IPS-18a (cell line): ENCODE measurements at regions not wholly inside any gene's neighbourhood (a gene's known extent, or its start where the extent isn't known, plus 50 kb on each side); places are given as distances from the start of the nearest gene placed in this dataset.

Experiments
- H3K27ac ChIP-seq: one replicate; pipeline ENCODE4 v1.5.1; 2013; ENCODE audit warnings: low read length
- H3K27me3 ChIP-seq: one replicate; pipeline ENCODE4 v1.6.1; 2013; ENCODE audit warnings: mild to moderate bottlenecking, low read length; ENCODE audit not compliant: control insufficient read depth, insufficient read depth
- H3K36me3 ChIP-seq: one replicate; pipeline ENCODE4 v1.6.1; 2013; ENCODE audit warnings: low read depth, low read length; ENCODE audit not compliant: control insufficient read depth
- H3K4me1 ChIP-seq: one replicate; pipeline ENCODE4 v1.6.1; 2013; ENCODE audit warnings: low read depth, low read length; ENCODE audit not compliant: control insufficient read depth
- H3K4me3 ChIP-seq: one replicate; pipeline ENCODE4 v1.5.1; 2013; ENCODE audit warnings: low read length
- H3K9ac ChIP-seq: one replicate; pipeline ENCODE4 v1.6.1; 2013; ENCODE audit warnings: mild to moderate bottlenecking, low read length, moderate library complexity
- H3K9me3 ChIP-seq: one replicate; pipeline ENCODE4 v1.6.1; 2013; ENCODE audit warnings: low read depth, low read length; ENCODE audit not compliant: control insufficient read depth

GRCh38 chr19:13712767-13713201 is 51.5 kb upstream of the MRI1 start:
- H3K27me3 ChIP-seq: no peaks in the 10 kb centered on the region
- no peak overlapping the region for H3K9ac ChIP-seq
- H3K4me3 ChIP-seq: no peak overlapping the region
- no peaks in the 10 kb centered on the region for H3K36me3 ChIP-seq
- H3K9me3 ChIP-seq: peaks cover 6% of the 10 kb centered on the region
- no peaks in the 10 kb centered on the region for H3K4me1 ChIP-seq
- H3K27ac ChIP-seq: no peak overlapping the region

GRCh38 chr19:13707915-13708314 is 56.4 kb upstream of the MRI1 start:
- Histone ChIP-seq H3K27ac (no peak overlapping the region), H3K4me3 (no peak overlapping the region), H3K9ac (no peak overlapping the region), H3K27me3 (no peaks in the 10 kb centered on the region), H3K4me1 (no peaks in the 10 kb centered on the region), H3K9me3 (no peaks in the 10 kb centered on the region), H3K36me3 (no peaks in the 10 kb centered on the region)

- Histone ChIP-seq H3K4me3 (no peak overlapping the region), H3K36me3 (no peaks in the 10 kb centered on the region), H3K9ac (no peak overlapping the region), H3K4me1 (no peaks in the 10 kb centered on the region), H3K27me3 (no peaks in the 10 kb centered on the region), H3K27ac (no peak overlapping the region), H3K9me3 (no peaks in the 10 kb centered on the region)
Measured at GRCh38 chr19:13705928-13706447, 58.3 kb upstream of the MRI1 start.

GRCh38 chr19:13705201-13705600 is 59.1 kb upstream of the MRI1 start:
- Histone ChIP-seq H3K4me3 (no peak overlapping the region), H3K4me1 (no peaks in the 10 kb centered on the region), H3K27ac (no peak overlapping the region), H3K27me3 (no peaks in the 10 kb centered on the region), H3K36me3 (no peaks in the 10 kb centered on the region), H3K9ac (no peak overlapping the region), H3K9me3 (no peaks in the 10 kb centered on the region)

GRCh38 chr19:13701624-13702023 is 62.7 kb upstream of the MRI1 start:
- Histone ChIP-seq H3K4me1 (no peaks in the 10 kb centered on the region), H3K9ac (no peak overlapping the region), H3K36me3 (no peaks in the 10 kb centered on the region), H3K27ac (no peak overlapping the region), H3K9me3 (no peaks in the 10 kb centered on the region), H3K27me3 (no peaks in the 10 kb centered on the region), H3K4me3 (no peak overlapping the region)

- Histone ChIP-seq H3K4me3 (no peak overlapping the region), H3K9me3 (no peaks in the 10 kb centered on the region), H3K9ac (no peak overlapping the region), H3K36me3 (no peaks in the 10 kb centered on the region), H3K4me1 (no peaks in the 10 kb centered on the region), H3K27me3 (no peaks in the 10 kb centered on the region), H3K27ac (no peak overlapping the region)
Measured at GRCh38 chr19:13700621-13701020, 63.7 kb upstream of the MRI1 start.

GRCh38 chr19:13699786-13700185 is 64.5 kb upstream of the MRI1 start:
- Histone ChIP-seq H3K36me3 (no peaks in the 10 kb centered on the region), H3K27me3 (no peaks in the 10 kb centered on the region), H3K27ac (no peak overlapping the region), H3K9me3 (no peaks in the 10 kb centered on the region), H3K9ac (no peak overlapping the region), H3K4me1 (no peaks in the 10 kb centered on the region), H3K4me3 (no peak overlapping the region)

GRCh38 chr19:13696839-13697238 is 67.5 kb upstream of the MRI1 start:
- Histone ChIP-seq H3K9ac (no peak overlapping the region), H3K27me3 (peaks cover 4% of the 10 kb centered on the region), H3K27ac (no peak overlapping the region), H3K4me3 (no peak overlapping the region), H3K4me1 (no peaks in the 10 kb centered on the region), H3K36me3 (no peaks in the 10 kb centered on the region), H3K9me3 (no peaks in the 10 kb centered on the region)

- H3K4me1 ChIP-seq: no peaks in the 10 kb centered on the region
- H3K36me3 ChIP-seq: no peaks in the 10 kb centered on the region
- H3K9me3 ChIP-seq: no peaks in the 10 kb centered on the region
- peaks cover 4% of the 10 kb centered on the region for H3K27me3 ChIP-seq
- H3K4me3 ChIP-seq: no peak overlapping the region
- no peak overlapping the region for H3K27ac ChIP-seq
- H3K9ac ChIP-seq: no peak overlapping the region
Measured at GRCh38 chr19:13693889-13694288, 70.4 kb upstream of the MRI1 start.

GRCh38 chr19:13691569-13692435 is 72.5 kb upstream of the MRI1 start:
- no peaks in the 10 kb centered on the region for H3K9me3 ChIP-seq
- peaks cover 4% of the 10 kb centered on the region for H3K27me3 ChIP-seq
- no peak overlapping the region for H3K4me3 ChIP-seq
- no peaks in the 10 kb centered on the region for H3K4me1 ChIP-seq
- no peak overlapping the region for H3K9ac ChIP-seq
- no peak overlapping the region for H3K27ac ChIP-seq
- H3K36me3 ChIP-seq: no peaks in the 10 kb centered on the region

GRCh38 chr19:13689085-13689484 is 75.2 kb upstream of the MRI1 start:
- Histone ChIP-seq H3K27me3 (peaks cover 4% of the 10 kb centered on the region), H3K27ac (peak overlapping the region; percentile 10), H3K4me3 (no peak overlapping the region), H3K9me3 (no peaks in the 10 kb centered on the region), H3K4me1 (no peaks in the 10 kb centered on the region), H3K9ac (no peak overlapping the region), H3K36me3 (no peaks in the 10 kb centered on the region)

GRCh38 chr19:13684021-13684420 is 80.3 kb upstream of the MRI1 start:
- Histone ChIP-seq H3K9me3 (no peaks in the 10 kb centered on the region), H3K27ac (no peak overlapping the region), H3K4me1 (no peaks in the 10 kb centered on the region), H3K9ac (no peak overlapping the region), H3K27me3 (no peaks in the 10 kb centered on the region), H3K36me3 (no peaks in the 10 kb centered on the region), H3K4me3 (no peak overlapping the region)
